ENCODE measurements at regions not wholly inside any gene's neighbourhood (a gene's known extent, or its start where the extent isn't known, plus 50 kb on each side); places are given as distances from the start of the nearest gene placed in this dataset.

- no peak for ATAC-seq
- intact Hi-C loops (cut with DNase I), result loop anchor here (5.0 to 10.0 kb wide), 3 partner anchors 129 to 206 kb away; no protein-coding TSS in a partner anchor
These were observed 198.1 kb upstream of the SGK1 start for GRCh38 chr6:134515986-134516385.

GRCh38 chr6:134512981-134513391 is 195.1 kb upstream of the SGK1 start:
- ATAC-seq, result peak; percentile 40
- intact Hi-C loops (cut with DNase I), result loop anchor here (2.0 to 10.0 kb wide), 3 partner anchors 132 to 336 kb away; no protein-coding TSS in a partner anchor
- peak; percentile 79 for DNase-seq (ENCODE audit: missing footprints)

More at GRCh38 chr6:134515986-134516385, 198.1 kb upstream of the SGK1 start:
- DNase-seq (ENCODE audit: missing footprints), result no peak

GRCh38 chr6:134511984-134512683 is 194.2 kb upstream of the SGK1 start:
- intact Hi-C loops (cut with DNase I), result loop anchor here (2.0 to 10.0 kb wide), 3 partner anchors 133 to 335 kb away; no protein-coding TSS in a partner anchor
- DNase-seq (ENCODE audit: missing footprints) (no peak), ATAC-seq (no peak)

GRCh38 chr6:134510920-134511319 is 193.0 kb upstream of the SGK1 start:
- no peak for ATAC-seq
- no peak for DNase-seq (ENCODE audit: missing footprints)
- intact Hi-C loops (cut with DNase I), result loop anchor here (10.0 kb wide), 2 partner anchors 134 to 166 kb away; no protein-coding TSS in a partner anchor

GRCh38 chr6:134510142-134510541 is 192.2 kb upstream of the SGK1 start:
- DNase-seq (ENCODE audit: missing footprints) (no peak), ATAC-seq (no peak)
- intact Hi-C loops (cut with DNase I), result loop anchor here (10.0 kb wide), 2 partner anchors 135 to 165 kb away; no protein-coding TSS in a partner anchor

- DNase-seq (ENCODE audit: missing footprints) (no peak), ATAC-seq (no peak)
- intact Hi-C loops (cut with DNase I), result no loop called here
These were observed 191.1 kb upstream of the SGK1 start for GRCh38 chr6:134508862-134509498.

- DNase-seq (ENCODE audit: missing footprints) (no peak), ATAC-seq (no peak)
- intact Hi-C loops (cut with DNase I), result no loop called here
These were observed 188.2 kb upstream of the SGK1 start for GRCh38 chr6:134506162-134506561.

- ATAC-seq, result no peak
- intact Hi-C loops (cut with DNase I), result no loop called here
- DNase-seq (ENCODE audit: missing footprints), result no peak
These were observed 185.8 kb upstream of the SGK1 start for GRCh38 chr6:134503585-134504281.

- ATAC-seq (no peak), DNase-seq (ENCODE audit: missing footprints) (no peak)
- intact Hi-C loops (cut with DNase I), result no loop called here
These were observed 185.0 kb upstream of the SGK1 start for GRCh38 chr6:134502614-134503549.

- intact Hi-C loops (cut with DNase I), result no loop called here
- no peak for DNase-seq (ENCODE audit: missing footprints)
- no peak for ATAC-seq
These were observed 178.0 kb upstream of the SGK1 start for GRCh38 chr6:134495890-134496248.

- ATAC-seq (no peak), DNase-seq (ENCODE audit: missing footprints) (no peak)
- intact Hi-C loops (cut with DNase I), result no loop called here
These were observed 177.4 kb upstream of the SGK1 start for GRCh38 chr6:134495203-134495889.

- intact Hi-C loops (cut with DNase I), result no loop called here
- ATAC-seq, result no peak
These were observed 175.9 kb upstream of the SGK1 start for GRCh38 chr6:134493789-134494188.

GRCh38 chr6:134491477-134491876 is 173.6 kb upstream of the SGK1 start:
- intact Hi-C loops (cut with DNase I), result no loop called here
- no peak for ATAC-seq
- no peak for DNase-seq (ENCODE audit: missing footprints)

More at GRCh38 chr6:134493789-134494188, 175.9 kb upstream of the SGK1 start:
- DNase-seq (ENCODE audit: missing footprints), result no peak

GRCh38 chr6:134482593-134483270 is 164.8 kb upstream of the SGK1 start:
- DNase-seq (ENCODE audit: missing footprints) (peak; percentile 77), ATAC-seq (peak; percentile 76)
- intact Hi-C loops (cut with DNase I), result loop anchor here (5.0 kb wide), 2 partner anchors 140 to 305 kb away; no protein-coding TSS in a partner anchor

- ATAC-seq, result no peak
- no peak for DNase-seq (ENCODE audit: missing footprints)
- intact Hi-C loops (cut with DNase I), result loop anchor here (5.0 kb wide), 2 partner anchors 140 to 305 kb away; no protein-coding TSS in a partner anchor
These were observed 164.1 kb upstream of the SGK1 start for GRCh38 chr6:134481966-134482365.

GRCh38 chr6:134480593-134480992 is 162.7 kb upstream of the SGK1 start:
- DNase-seq (ENCODE audit: missing footprints) (no peak), ATAC-seq (no peak)

GRCh38 chr6:134478764-134479399 is 161.0 kb upstream of the SGK1 start:
- DNase-seq (ENCODE audit: missing footprints) (no peak), ATAC-seq (no peak)
- intact Hi-C loops (cut with DNase I), result no loop called here

More at GRCh38 chr6:134480593-134480992, 162.7 kb upstream of the SGK1 start:
- intact Hi-C loops (cut with DNase I), result loop anchor here (5.0 kb wide), 2 partner anchors 138 to 303 kb away; no protein-coding TSS in a partner anchor
